HCT116 (cell line): ENCODE measurements at regions not wholly inside any gene's neighbourhood (a gene's known extent, or its start where the extent isn't known, plus 50 kb on each side); places are given as distances from the start of the nearest gene placed in this dataset.

Source experiments
- ATAC-seq: fragments of 200-7000 bp; cut with Tn5 transposase; 2 replicates; pipeline ENCODE4 v1.9.1; 2020; ENCODE audit warnings: mild to moderate bottlenecking, moderate library complexity
- BruUV-seq: library from RNA; stranded (reverse); fragments of 400-500 nt; replicated peaks from 2 replicates; lab custom pipeline; 2021; lab: Mats Ljungman, UMichigan
- CTCF ChIA-PET: fragments of 300-600 bp; sonication (Branson Sonifier 250); formaldehyde crosslinking; loops from one replicate; lab custom pipeline; 2021; ENCODE audit warnings: antibody characterized with exemption; lab: Charles Lee
- POLR2A ChIA-PET: fragments of 300-600, 350-600 bp; sonication (Branson Sonifier 250); formaldehyde crosslinking; loops from one replicate; lab custom pipeline; 2021; ENCODE audit warnings: antibody characterized with exemption; lab: Charles Lee
- RAD21 ChIA-PET, 2 experiments: fragments of 300-600 bp; sonication (Branson Sonifier 250); formaldehyde crosslinking; loops; one replicate each; lab custom pipeline; 2023; ENCODE audit warnings: low total read pairs in 2 of 2; ENCODE audit not compliant: uncharacterized antibody in 2 of 2, unreplicated experiment in 2 of 2, low non-redundant PET in 1 of 2; lab: Charles Lee
- DNase-seq: peaks from one replicate; pipeline ENCODE4 v3.0.0-alpha.2; 2010; ENCODE audit warnings: low read depth, low spot score
- H2AFZ ChIP-seq: fragments of 200-600 bp; shearing (Covaris generic), sonication (generic); 2 replicates; pipeline ENCODE4 v1.6.1; 2017; ENCODE audit warnings: low read depth, mixed run types, mixed read lengths, antibody characterized with exemption, low read length; ENCODE audit not compliant: poor library complexity, severe bottlenecking
- H3K27ac ChIP-seq: 2 replicates; pipeline ENCODE4 v1.5.1; 2012; ENCODE audit warnings: low read depth, low read length
- H3K27me3 ChIP-seq: fragments of 200-600 bp; sonication (generic); 2 replicates; pipeline ENCODE4 v1.6.1; 2016; ENCODE audit warnings: mixed run types, low read length, mixed read lengths; ENCODE audit not compliant: insufficient read depth
- H3K36me3 ChIP-seq, 2 experiments: fragments of 200-500 bp in 1 of 2; fragments of 200-600 bp in 1 of 2; sonication (Bioruptor generic) in 1 of 2; sonication (generic) in 1 of 2; 2 replicates each; pipeline versions ENCODE4 v1.5.1 to v1.6.1; 2014 to 2016; ENCODE audit warnings: low read length in 2 of 2, inconsistent platforms in 1 of 2, mixed read lengths in 1 of 2, mixed run types in 1 of 2; ENCODE audit not compliant: insufficient read depth in 2 of 2, control insufficient read depth in 1 of 2
- H3K4me1 ChIP-seq, 2 experiments: fragments of 200-600 bp in 1 of 2; sonication (generic) in 1 of 2; 2 replicates each; pipeline versions ENCODE4 v1.5.1 to v1.6.1; 2012 to 2017; ENCODE audit warnings: low read length in 2 of 2, inconsistent platforms in 1 of 2, mild to moderate bottlenecking in 1 of 2, mixed read lengths in 1 of 2, mixed run types in 1 of 2, moderate library complexity in 1 of 2; ENCODE audit not compliant: insufficient read depth in 2 of 2, control insufficient read depth in 1 of 2
- H3K4me2 ChIP-seq: fragments of 200-600 bp; sonication (generic); 2 replicates; pipeline ENCODE4 v1.6.1; 2017; ENCODE audit warnings: mixed run types, low read length, mixed read lengths
- H3K4me3 ChIP-seq, 2 experiments: fragments of 200-600 bp in 1 of 2; sonication (generic) in 1 of 2; replicated peaks in 1 of 2; 2 replicates each; pipeline ENCODE4 v1.5.1; 2011 to 2016; ENCODE audit warnings: low read length in 2 of 2, control low read depth in 1 of 2, low read depth in 1 of 2, mild to moderate bottlenecking in 1 of 2, mixed read lengths in 1 of 2, mixed run types in 1 of 2
- H3K79me2 ChIP-seq: fragments of 200-600 bp; sonication (generic); 2 replicates; pipeline ENCODE4 v1.6.1; 2017; ENCODE audit warnings: mild to moderate bottlenecking, mixed run types, low read length, moderate library complexity, mixed read lengths; ENCODE audit not compliant: insufficient read depth
- H3K9ac ChIP-seq: fragments of 200-600 bp; sonication (generic); 2 replicates; pipeline ENCODE4 v1.6.1; 2016; ENCODE audit warnings: low read length, mixed read lengths
- H3K9me2 ChIP-seq: fragments of 200-600 bp; sonication (generic), shearing (Covaris generic); 2 replicates; pipeline ENCODE4 v1.6.1; 2017; ENCODE audit warnings: mixed run types, mild to moderate bottlenecking, moderate library complexity; ENCODE audit not compliant: insufficient read depth
- H3K9me3 ChIP-seq, 2 experiments: fragments of 200-500 bp in 1 of 2; fragments of 200-600 bp in 1 of 2; sonication (Bioruptor generic) in 1 of 2; sonication (generic) in 1 of 2; 2 replicates each; pipeline ENCODE4 v1.6.1; 2014 to 2017; ENCODE audit warnings: low read length in 2 of 2, mixed read lengths in 2 of 2, inconsistent platforms in 1 of 2, low read depth in 1 of 2, mild to moderate bottlenecking in 1 of 2, mixed run types in 1 of 2, moderate library complexity in 1 of 2; ENCODE audit not compliant: control insufficient read depth in 1 of 2, insufficient read depth in 1 of 2
- H4K20me1 ChIP-seq: fragments of 200-600 bp; sonication (generic), shearing (Covaris generic); 2 replicates; pipeline ENCODE4 v1.6.1; 2017; ENCODE audit warnings: mixed run types, mild to moderate bottlenecking, moderate library complexity; ENCODE audit not compliant: insufficient read depth
- CEBPB ChIP-seq: IDR thresholded peaks from 2 replicates; pipeline ENCODE4 v1.6.1; 2012; ENCODE audit warnings: low read depth
- JUND ChIP-seq: IDR thresholded peaks from 2 replicates; pipeline ENCODE4 v1.6.1; 2012
- TCF7L2 ChIP-seq: IDR thresholded peaks from 2 replicates; pipeline ENCODE4 v1.7.0; 2011; ENCODE audit warnings: borderline replicate concordance, inconsistent platforms; ENCODE audit not compliant: insufficient read depth, insufficient read length; ENCODE audit errors: extremely low read depth
- ZNF274 ChIP-seq: fragments of 200-500 bp; sonication (Bioruptor generic); IDR thresholded peaks from 2 replicates; pipeline ENCODE4 v1.6.1; 2014; ENCODE audit warnings: mild to moderate bottlenecking, low read depth, low read length, inconsistent platforms
- intact Hi-C: fragments of 100-400 bp; cut with micrococcal nuclease; formaldehyde crosslinking; loops from 2 replicates; pipeline ENCODE4 v1.10.0; 2022

- no TSS peak for BruUV-seq
- Histone ChIP-seq H3K4me3 (no peak overlapping the region), H3K36me3 (no peaks in the 10 kb centered on the region), H4K20me1 (no peaks in the 10 kb centered on the region), H3K79me2 (no peaks in the 10 kb centered on the region), H2AFZ (no peak overlapping the region), H3K4me1 (peaks cover 0 to 3% of the 10 kb centered on the region in 2 experiments; a peak in 1 of 4 replicates), H3K27ac (no peak overlapping the region), H3K9ac (no peak overlapping the region), H3K9me3 (no peaks in the 10 kb centered on the region), H3K4me2 (no peak overlapping the region), H3K27me3 (no peaks in the 10 kb centered on the region), H3K9me2 (no peaks in the 10 kb centered on the region)
- no peak for ATAC-seq
- ChIA-PET POLR2A (no interaction called here), RAD21 (no interaction called here), CTCF (no interaction called here)
- DNase-seq = no peak
- no peak for TF ChIP-seq CEBPB
- no peak for TF ChIP-seq TCF7L2
- intact Hi-C loops = no loop called here
Measured at GRCh38 chr14:97283005-97283403, 485.8 kb downstream of the VRK1 start.

GRCh38 chr14:97283426-97283825 lies 486.2 kb downstream of the VRK1 start:
- Histone ChIP-seq H3K36me3 (no peaks in the 10 kb centered on the region), H3K79me2 (no peaks in the 10 kb centered on the region), H3K4me3 (no peak overlapping the region), H4K20me1 (no peaks in the 10 kb centered on the region), H3K27me3 (no peaks in the 10 kb centered on the region), H2AFZ (no peak overlapping the region), H3K9me2 (no peaks in the 10 kb centered on the region), H3K4me2 (no peak overlapping the region), H3K9me3 (no peaks in the 10 kb centered on the region), H3K4me1 (peaks cover 0 to 3% of the 10 kb centered on the region in 2 experiments; a peak in 1 of 4 replicates), H3K9ac (no peak overlapping the region), H3K27ac (no peak overlapping the region)
- POLR2A ChIA-PET = no interaction called here
- TF ChIP-seq JUND = no peak
- intact Hi-C loops = no loop called here
- BruUV-seq = no TSS peak
- CTCF ChIA-PET = no interaction called here
- RAD21 ChIA-PET = no interaction called here
- DNase-seq (no peak), ATAC-seq (no peak)

GRCh38 chr14:97283841-97284240 lies 486.7 kb downstream of the VRK1 start:
- no TSS peak for BruUV-seq
- Histone ChIP-seq H3K27ac (no peak overlapping the region), H3K4me1 (peaks cover 0 to 3% of the 10 kb centered on the region in 2 experiments; a peak in 1 of 4 replicates), H3K9me3 (no peaks in the 10 kb centered on the region), H4K20me1 (no peaks in the 10 kb centered on the region), H2AFZ (no peak overlapping the region), H3K4me3 (no peak overlapping the region), H3K4me2 (no peak overlapping the region), H3K9me2 (no peaks in the 10 kb centered on the region), H3K36me3 (no peaks in the 10 kb centered on the region), H3K9ac (no peak overlapping the region)
- CTCF ChIA-PET = no interaction called here
- no peak for DNase-seq
- RAD21 ChIA-PET = no interaction called here
- POLR2A ChIA-PET = no interaction called here
- TF ChIP-seq ZNF274 = no peak
- TF ChIP-seq, all 23 proteins: peak for 0
- intact Hi-C loops = no loop called here
- no peak for ATAC-seq
- Histone ChIP-seq H3K27me3 (no peaks in the 10 kb centered on the region), H3K79me2 (no peaks in the 10 kb centered on the region)
